RWPE2 (cell line): ENCODE measurements at regions not wholly inside any gene's neighbourhood (a gene's known extent, or its start where the extent isn't known, plus 50 kb on each side); places are given as distances from the start of the nearest gene placed in this dataset.

Source experiments
- ATAC-seq: fragments of 200-7000 bp; cut with Tn5 transposase; 3 replicates; pipeline ENCODE4 v1.9.1; 2021; ENCODE audit warnings: low read depth
- DNase-seq: peaks from one replicate; pipeline ENCODE4 v3.0.0-alpha.2; 2020; ENCODE audit warnings: low spot score
- H3K27ac ChIP-seq: fragments of 450-650 bp; 2 replicates; pipeline ENCODE4 v1.5.1; 2017; ENCODE audit warnings: mild to moderate bottlenecking; ENCODE audit not compliant: poor library complexity, severe bottlenecking
- H3K27me3 ChIP-seq: fragments of 250-450 bp; sonication (Bioruptor Pico); 2 replicates; pipeline ENCODE4 v1.5.1; 2021; ENCODE audit warnings: mild to moderate bottlenecking, moderate library complexity; ENCODE audit not compliant: insufficient read depth, poor library complexity, severe bottlenecking
- H3K36me3 ChIP-seq: fragments of 250-450 bp; sonication (Bioruptor Pico); 2 replicates; pipeline ENCODE4 v1.5.1; 2020; ENCODE audit warnings: low read depth, mild to moderate bottlenecking, moderate library complexity
- H3K4me1 ChIP-seq: fragments of 250-450 bp; sonication (Bioruptor Pico); 2 replicates; pipeline ENCODE4 v1.5.1; 2021; ENCODE audit warnings: mild to moderate bottlenecking, moderate library complexity; ENCODE audit not compliant: insufficient read depth, poor library complexity, severe bottlenecking
- H3K4me3 ChIP-seq: fragments of 250-450 bp; sonication (Bioruptor Pico); 2 replicates; pipeline ENCODE4 v1.5.1; 2021; ENCODE audit warnings: mild to moderate bottlenecking, moderate library complexity; ENCODE audit not compliant: severe bottlenecking
- H3K9me3 ChIP-seq: fragments of 250-450 bp; sonication (Bioruptor Pico); 2 replicates; pipeline ENCODE4 v1.5.1; 2021; ENCODE audit warnings: mild to moderate bottlenecking, moderate library complexity; ENCODE audit not compliant: severe bottlenecking
- CTCF ChIP-seq: fragments of 450-650 bp; IDR thresholded peaks from one replicate; pipeline ENCODE4 v1.5.1; 2017; ENCODE audit warnings: mild to moderate bottlenecking, moderate library complexity; ENCODE audit not compliant: poor library complexity, severe bottlenecking

- Histone ChIP-seq H3K27ac (no peak overlapping the region), H3K9me3 (no peaks in the 10 kb centered on the region), H3K4me1 (peaks cover 28% of the 10 kb centered on the region), H3K4me3 (no peak overlapping the region), H3K36me3 (no peaks in the 10 kb centered on the region), H3K27me3 (no peaks in the 10 kb centered on the region)
- no peak for TF ChIP-seq CTCF
- ATAC-seq, result no peak
- DNase-seq, result no peak
Measured at GRCh38 chr5:143552680-143553079, 149.2 kb upstream of the NR3C1 start.

GRCh38 chr5:143551820-143552251 lies 148.3 kb upstream of the NR3C1 start:
- Histone ChIP-seq H3K36me3 (no peaks in the 10 kb centered on the region), H3K4me3 (no peak overlapping the region), H3K27me3 (no peaks in the 10 kb centered on the region), H3K9me3 (no peaks in the 10 kb centered on the region), H3K4me1 (peaks cover 20% of the 10 kb centered on the region), H3K27ac (no peak overlapping the region)
- ATAC-seq, result no peak
- no peak for DNase-seq
- TF ChIP-seq CTCF, result no peak

- Histone ChIP-seq H3K4me3 (no peak overlapping the region), H3K27ac (no peak overlapping the region), H3K27me3 (no peaks in the 10 kb centered on the region), H3K9me3 (no peaks in the 10 kb centered on the region), H3K36me3 (no peaks in the 10 kb centered on the region), H3K4me1 (peaks cover 17% of the 10 kb centered on the region)
- no peak for TF ChIP-seq CTCF
- no peak for ATAC-seq
- DNase-seq, result no peak
Measured at GRCh38 chr5:143550986-143551630, 147.6 kb upstream of the NR3C1 start.

GRCh38 chr5:143547342-143547741 lies 143.9 kb upstream of the NR3C1 start:
- H3K27ac ChIP-seq, result no peak overlapping the region

More at GRCh38 chr5:143547342-143547741, 143.9 kb upstream of the NR3C1 start:
- Histone ChIP-seq H3K27me3 (no peaks in the 10 kb centered on the region), H3K9me3 (no peaks in the 10 kb centered on the region), H3K4me1 (peaks cover 15% of the 10 kb centered on the region), H3K36me3 (no peaks in the 10 kb centered on the region), H3K4me3 (no peak overlapping the region)
- no peak for TF ChIP-seq CTCF
- DNase-seq (no peak), ATAC-seq (no peak)
